Endodermal cell (in vitro differentiated cells): ENCODE measurements at regions not wholly inside any gene's neighbourhood (a gene's known extent, or its start where the extent isn't known, plus 50 kb on each side); places are given as distances from the start of the nearest gene placed in this dataset.

ENCODE experiments used
- DNase-seq: peaks from one replicate; pipeline ENCODE4 v3.0.0-alpha.2; 2017
- H3K27ac ChIP-seq: 2 replicates; pipeline ENCODE4 v1.5.1; 2013; ENCODE audit warnings: mild to moderate bottlenecking, low read depth, low read length, moderate library complexity
- H3K27me3 ChIP-seq: 2 replicates; pipeline ENCODE4 v1.6.1; 2013; ENCODE audit warnings: mild to moderate bottlenecking, low read length, moderate library complexity; ENCODE audit not compliant: insufficient read depth, control insufficient read depth, poor library complexity, severe bottlenecking
- H3K36me3 ChIP-seq: 2 replicates; pipeline ENCODE4 v1.7.0; 2013; ENCODE audit warnings: mild to moderate bottlenecking, low read length, moderate library complexity; ENCODE audit not compliant: control insufficient read depth, insufficient read depth
- H3K4me1 ChIP-seq: one replicate; pipeline ENCODE4 v1.7.0; 2013; ENCODE audit warnings: low read length; ENCODE audit not compliant: control insufficient read depth, insufficient read depth
- H3K4me3 ChIP-seq: 2 replicates; pipeline ENCODE4 v1.5.1; 2013; ENCODE audit warnings: mild to moderate bottlenecking, low read length, moderate library complexity
- H3K9ac ChIP-seq: 2 replicates; pipeline ENCODE4 v1.6.1; 2013; ENCODE audit warnings: mild to moderate bottlenecking, low read length, moderate library complexity; ENCODE audit not compliant: poor library complexity, severe bottlenecking; ENCODE audit errors: extremely low read depth
- H3K9me3 ChIP-seq: 2 replicates; pipeline ENCODE4 v1.6.1; 2013; ENCODE audit warnings: mild to moderate bottlenecking, low read length, moderate library complexity; ENCODE audit not compliant: control insufficient read depth
- H3K27ac Mint-ChIP-seq: 2 replicates; pipeline ENCODE4 v1.8.0; 2020; ENCODE audit warnings: mixed read lengths
- H3K27me3 Mint-ChIP-seq: 2 replicates; pipeline ENCODE4 v1.8.0; 2021; ENCODE audit warnings: mild to moderate bottlenecking, mixed read lengths; ENCODE audit not compliant: insufficient read depth
- H3K36me3 Mint-ChIP-seq: 2 replicates; pipeline ENCODE4 v1.8.0; 2020; ENCODE audit warnings: low read depth, mixed read lengths
- H3K4me1 Mint-ChIP-seq: 2 replicates; pipeline ENCODE4 v1.8.0; 2020; ENCODE audit warnings: mixed read lengths
- H3K4me3 Mint-ChIP-seq: 2 replicates; pipeline ENCODE4 v1.8.0; 2020; ENCODE audit warnings: mild to moderate bottlenecking, moderate library complexity, mixed read lengths
- H3K9me3 Mint-ChIP-seq: 2 replicates; pipeline ENCODE4 v1.8.0; 2020; ENCODE audit warnings: mild to moderate bottlenecking, mixed read lengths
- CTCF ChIP-seq: fragments of 200-600 bp; sonication (generic); conservative IDR thresholded peaks from 2 replicates; pipeline ENCODE4 v1.5.0; 2021; ENCODE audit warnings: antibody characterized with exemption, mild to moderate bottlenecking
- WGBS, 2 experiments: methylation state at CpG; one replicate each; pipeline versions ENCODE4 v1.1.5 to v1.1.7; 2013; ENCODE audit warnings: missing lambda C conversion rate in 2 of 2, mixed read lengths in 1 of 2; ENCODE audit not compliant: insufficient coverage in 1 of 2, insufficient read length in 1 of 2; 5-methylcytosine and 5-hydroxymethylcytosine counted together

- Histone ChIP-seq H3K4me1 (no peaks in the 10 kb centered on the region), H3K9me3 (no peaks in the 10 kb centered on the region), H3K36me3 (no peaks in the 10 kb centered on the region), H3K9ac (no peak overlapping the region), H3K4me3 (no peak overlapping the region), H3K27ac (no peak overlapping the region), H3K27me3 (peaks cover 4% of the 10 kb centered on the region)
- Mint-ChIP-seq H3K4me3 (no peak overlapping the region), H3K36me3 (no peaks in the 10 kb centered on the region), H3K4me1 (no peaks in the 10 kb centered on the region), H3K27me3 (peaks cover 20% of the 10 kb centered on the region), H3K9me3 (peaks cover 6% of the 10 kb centered on the region), H3K27ac (no peak overlapping the region)
- DNase-seq = peak; percentile 95
- TF ChIP-seq CTCF = peak; percentile 94
- WGBS, 2 experiments = 39 to 50% methylated on average over 6 to 13 of the region's 13 CpGs
These were observed 75.3 kb upstream of the AMZ2 start for GRCh38 chr17:68172461-68172954.

- H3K9me3 ChIP-seq = no peaks in the 10 kb centered on the region
- TF ChIP-seq CTCF = no peak
- H3K4me1 ChIP-seq = no peaks in the 10 kb centered on the region
- no peak overlapping the region for H3K4me3 ChIP-seq
- 92 to 98% methylated on average over 2 of the region's 2 CpGs for WGBS, 2 experiments
- H3K36me3 ChIP-seq = no peaks in the 10 kb centered on the region
- H3K36me3 Mint-ChIP-seq = no peaks in the 10 kb centered on the region
- H3K27ac Mint-ChIP-seq = no peak overlapping the region
- no peaks in the 10 kb centered on the region for H3K4me1 Mint-ChIP-seq
- DNase-seq = no peak
- peaks cover 4% of the 10 kb centered on the region for H3K27me3 ChIP-seq
- H3K9me3 Mint-ChIP-seq = peaks cover 2% of the 10 kb centered on the region
- no peak overlapping the region for H3K4me3 Mint-ChIP-seq
- peaks cover 10% of the 10 kb centered on the region for H3K27me3 Mint-ChIP-seq
- H3K9ac ChIP-seq = no peak overlapping the region
- H3K27ac ChIP-seq = no peak overlapping the region
These were observed 72.4 kb upstream of the AMZ2 start for GRCh38 chr17:68175416-68175815.

GRCh38 chr17:68175905-68176304 is 71.9 kb upstream of the AMZ2 start:
- Histone ChIP-seq H3K4me3 (no peak overlapping the region), H3K36me3 (no peaks in the 10 kb centered on the region), H3K27ac (no peak overlapping the region), H3K27me3 (peaks cover 4% of the 10 kb centered on the region), H3K9me3 (no peaks in the 10 kb centered on the region), H3K4me1 (no peaks in the 10 kb centered on the region), H3K9ac (no peak overlapping the region)
- Mint-ChIP-seq H3K9me3 (peaks cover 3% of the 10 kb centered on the region), H3K27me3 (peaks cover 10% of the 10 kb centered on the region), H3K27ac (no peak overlapping the region), H3K4me3 (no peak overlapping the region), H3K4me1 (no peaks in the 10 kb centered on the region), H3K36me3 (no peaks in the 10 kb centered on the region)
- WGBS, 2 experiments = 91 to 100% methylated on average over 1 to 3 of the region's 3 CpGs
- TF ChIP-seq CTCF = no peak
- DNase-seq = no peak
